Type B pancreatic cell (in vitro differentiated cells): ENCODE measurements at regions not wholly inside any gene's neighbourhood (a gene's known extent, or its start where the extent isn't known, plus 50 kb on each side); places are given as distances from the start of the nearest gene placed in this dataset.
"Not testable (repeated sequence)": the region's sequence is repeated elsewhere in the genome, so short reads cannot be mapped to it uniquely, and the experiment has no call there.

Experiments used
- DNase-seq: peaks from one replicate; pipeline ENCODE4 v3.0.0; 2021; ENCODE audit warnings: mixed read lengths; ENCODE audit not compliant: unreplicated experiment; ENCODE audit errors: extremely low spot score
- H3K27ac Mint-ChIP-seq: 2 replicates; pipeline ENCODE4 v1.8.0; 2021; ENCODE audit warnings: mild to moderate bottlenecking, mixed read lengths
- H3K27me3 Mint-ChIP-seq: 2 replicates; pipeline ENCODE4 v1.8.0; 2021; ENCODE audit warnings: mixed read lengths
- H3K36me3 Mint-ChIP-seq: 2 replicates; pipeline ENCODE4 v1.8.0; 2021; ENCODE audit warnings: mixed read lengths
- H3K4me1 Mint-ChIP-seq: one replicate; pipeline ENCODE4 v1.8.0; 2021; ENCODE audit warnings: mixed read lengths; ENCODE audit not compliant: unreplicated experiment
- H3K4me3 Mint-ChIP-seq: 2 replicates; pipeline ENCODE4 v1.8.0; 2021; ENCODE audit warnings: mild to moderate bottlenecking, mixed read lengths
- H3K9me3 Mint-ChIP-seq: 2 replicates; pipeline ENCODE4 v1.8.0; 2021; ENCODE audit warnings: mixed read lengths
- TF ChIP-seq, protein P1 (sequence below): fragments of 200-600 bp; sonication (generic); conservative IDR thresholded peaks from 2 replicates; pipeline ENCODE4 v1.5.0; 2021; ENCODE audit warnings: antibody characterized with exemption, mild to moderate bottlenecking

DNA sequence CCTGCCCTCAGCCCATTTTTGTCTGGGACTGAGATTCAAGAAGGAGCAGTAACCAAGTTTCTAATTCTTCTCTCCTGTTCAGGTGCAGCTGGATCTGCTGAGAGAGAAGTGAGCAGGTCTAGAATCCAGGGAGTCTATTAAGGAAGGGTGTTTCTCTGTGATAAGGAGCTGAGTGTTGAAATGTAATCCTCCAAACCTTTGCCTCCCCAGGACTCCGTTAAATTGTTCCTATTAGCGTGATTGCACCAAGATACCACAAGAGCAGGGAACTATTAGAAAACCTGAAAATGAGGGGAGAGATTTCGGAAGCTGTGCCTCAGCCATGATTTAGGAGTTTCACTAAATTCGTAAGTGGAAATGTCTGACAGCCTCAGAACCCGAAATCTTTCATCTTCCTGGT lies 192.6 kb downstream of the EBLN2 start:
- Mint-ChIP-seq H3K9me3 (no peaks in the 10 kb centered on the region), H3K36me3 (no peaks in the 10 kb centered on the region), H3K27ac (no peak overlapping the region), H3K4me1 (peaks cover 33% of the 10 kb centered on the region), H3K27me3 (peaks cover 5% of the 10 kb centered on the region), H3K4me3 (peak overlapping the region; percentile 20)
- TF ChIP-seq, protein P1, sequence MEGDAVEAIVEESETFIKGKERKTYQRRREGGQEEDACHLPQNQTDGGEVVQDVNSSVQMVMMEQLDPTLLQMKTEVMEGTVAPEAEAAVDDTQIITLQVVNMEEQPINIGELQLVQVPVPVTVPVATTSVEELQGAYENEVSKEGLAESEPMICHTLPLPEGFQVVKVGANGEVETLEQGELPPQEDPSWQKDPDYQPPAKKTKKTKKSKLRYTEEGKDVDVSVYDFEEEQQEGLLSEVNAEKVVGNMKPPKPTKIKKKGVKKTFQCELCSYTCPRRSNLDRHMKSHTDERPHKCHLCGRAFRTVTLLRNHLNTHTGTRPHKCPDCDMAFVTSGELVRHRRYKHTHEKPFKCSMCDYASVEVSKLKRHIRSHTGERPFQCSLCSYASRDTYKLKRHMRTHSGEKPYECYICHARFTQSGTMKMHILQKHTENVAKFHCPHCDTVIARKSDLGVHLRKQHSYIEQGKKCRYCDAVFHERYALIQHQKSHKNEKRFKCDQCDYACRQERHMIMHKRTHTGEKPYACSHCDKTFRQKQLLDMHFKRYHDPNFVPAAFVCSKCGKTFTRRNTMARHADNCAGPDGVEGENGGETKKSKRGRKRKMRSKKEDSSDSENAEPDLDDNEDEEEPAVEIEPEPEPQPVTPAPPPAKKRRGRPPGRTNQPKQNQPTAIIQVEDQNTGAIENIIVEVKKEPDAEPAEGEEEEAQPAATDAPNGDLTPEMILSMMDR, result no peak
- DNase-seq, result no peak

DNA sequence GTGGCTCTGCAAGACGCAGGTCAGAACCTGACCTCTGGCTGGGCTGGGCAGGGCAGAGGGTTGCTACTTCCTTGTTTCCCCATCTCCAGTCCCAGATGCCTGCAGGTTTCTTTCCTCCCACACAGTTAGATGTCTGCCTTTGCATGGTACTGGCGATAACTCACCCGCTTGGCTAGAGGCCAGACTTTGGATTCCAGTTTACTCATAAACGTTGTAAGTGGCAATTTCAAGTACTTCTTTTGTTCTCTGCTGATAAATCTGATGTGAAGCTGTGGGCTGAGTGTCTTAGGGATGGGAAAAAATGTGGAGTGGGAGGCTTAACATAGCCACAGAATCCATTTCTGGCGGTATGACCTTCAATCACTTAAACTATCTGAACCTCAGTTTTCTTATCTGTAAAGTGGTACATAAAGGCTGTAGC lies 194.2 kb downstream of the EBLN2 start:
- H3K36me3 Mint-ChIP-seq, result no peaks in the 10 kb centered on the region
- H3K4me3 Mint-ChIP-seq, result no peak overlapping the region
- H3K9me3 Mint-ChIP-seq, result no peaks in the 10 kb centered on the region
- H3K4me1 Mint-ChIP-seq, result peaks cover 42% of the 10 kb centered on the region
- no peak overlapping the region for H3K27ac Mint-ChIP-seq
- H3K27me3 Mint-ChIP-seq, result peaks cover 11% of the 10 kb centered on the region
- DNase-seq, result no peak
- TF ChIP-seq, protein P1, result no peak

DNA sequence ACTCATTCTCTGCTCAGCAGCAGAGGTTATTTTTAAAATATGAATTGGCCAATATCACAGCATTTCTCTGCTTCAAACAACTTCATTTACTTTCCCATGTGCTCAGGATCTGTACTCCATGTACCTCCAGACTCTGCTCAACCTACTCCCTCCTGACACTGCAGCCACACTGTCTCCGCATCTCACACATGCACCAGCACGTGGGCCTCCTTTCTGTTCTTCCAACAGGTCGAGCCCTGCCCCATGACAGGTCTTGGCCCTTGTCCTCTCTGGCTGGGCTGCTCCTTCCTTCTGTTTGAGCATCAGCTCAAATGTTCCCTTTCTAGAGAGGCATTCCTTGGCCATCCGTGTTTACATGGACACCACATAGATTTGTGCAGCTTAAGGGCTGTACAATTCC lies 195.7 kb downstream of the EBLN2 start:
- H3K9me3 Mint-ChIP-seq, result no peaks in the 10 kb centered on the region
- peaks cover 44% of the 10 kb centered on the region for H3K4me1 Mint-ChIP-seq
- H3K36me3 Mint-ChIP-seq, result no peaks in the 10 kb centered on the region
- no peak overlapping the region for H3K27ac Mint-ChIP-seq
- H3K27me3 Mint-ChIP-seq, result peaks cover 17% of the 10 kb centered on the region
- H3K4me3 Mint-ChIP-seq, result no peak overlapping the region
- TF ChIP-seq, protein P1, result no peak
- DNase-seq, result no peak

DNA sequence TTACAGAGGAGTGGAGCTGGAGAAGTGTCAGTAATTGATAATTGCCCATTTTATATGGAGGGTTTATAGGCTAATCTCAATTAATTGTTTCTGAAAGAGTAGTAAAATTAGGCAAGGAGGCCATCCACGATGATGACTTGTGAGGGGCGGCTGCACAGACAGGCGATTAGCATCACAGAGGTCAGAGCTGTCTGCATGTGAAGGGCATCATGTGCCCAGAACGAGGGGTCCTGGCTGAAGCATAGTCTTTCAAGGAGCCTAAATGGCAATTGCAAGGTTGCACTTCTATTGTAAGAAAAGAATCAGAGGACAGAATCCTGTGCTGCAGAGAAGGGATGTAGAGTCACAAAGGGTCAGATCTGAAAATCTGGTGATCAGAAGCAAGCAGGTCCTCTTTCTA lies 196.6 kb downstream of the EBLN2 start:
- Mint-ChIP-seq H3K4me3 (no peak overlapping the region), H3K4me1 (peaks cover 44% of the 10 kb centered on the region)

DNA sequence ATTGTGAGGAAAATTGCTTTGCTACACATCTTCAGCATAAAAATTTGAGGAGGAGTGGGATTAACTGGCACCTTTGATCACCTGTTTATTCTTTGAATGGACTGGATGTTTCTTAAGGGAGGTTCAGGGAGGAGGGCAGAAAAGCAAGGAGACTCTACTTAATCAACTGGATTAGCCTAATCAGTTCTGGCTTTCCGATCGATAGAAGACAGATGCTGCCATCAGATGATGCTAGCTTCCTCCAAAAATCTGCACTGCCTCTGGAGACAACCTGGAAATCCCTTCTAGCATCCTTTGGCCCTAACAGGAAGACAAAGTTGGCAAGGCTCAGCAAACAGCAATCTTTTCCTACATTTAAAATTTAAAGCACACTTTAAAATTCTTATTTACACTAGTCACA lies 197.8 kb downstream of the EBLN2 start:
- H3K4me3 Mint-ChIP-seq, result no peak overlapping the region
- TF ChIP-seq, protein P1, result no peak
- H3K4me1 Mint-ChIP-seq, result peaks cover 35% of the 10 kb centered on the region

More for the DNA sequence above, 196.6 kb downstream of the EBLN2 start:
- Mint-ChIP-seq H3K27ac (no peak overlapping the region), H3K9me3 (no peaks in the 10 kb centered on the region), H3K27me3 (peaks cover 17% of the 10 kb centered on the region), H3K36me3 (no peaks in the 10 kb centered on the region)
- TF ChIP-seq, protein P1, result no peak
- no peak for DNase-seq

DNA sequence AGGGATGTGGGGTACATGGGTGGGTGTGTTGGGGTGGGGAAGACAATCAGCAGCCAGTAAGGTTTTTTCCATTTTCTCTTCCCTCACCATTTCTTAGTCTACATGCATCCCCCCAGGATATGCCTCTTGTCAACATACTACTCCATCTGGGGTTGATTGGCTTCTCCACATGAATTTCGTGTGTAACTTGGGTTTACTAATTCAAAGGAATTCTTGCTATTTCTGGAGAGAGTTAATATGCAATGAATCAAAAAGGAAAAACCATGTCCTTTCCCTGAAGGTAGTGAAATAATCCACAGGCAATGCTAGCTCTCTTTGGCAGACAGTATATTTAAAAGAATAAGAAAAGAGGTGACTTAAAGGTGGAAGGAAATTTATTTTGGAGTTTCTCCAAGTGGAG lies 198.4 kb downstream of the EBLN2 start:
- H3K36me3 Mint-ChIP-seq, result no peaks in the 10 kb centered on the region
- H3K27me3 Mint-ChIP-seq, result peaks cover 13% of the 10 kb centered on the region
- no peaks in the 10 kb centered on the region for H3K9me3 Mint-ChIP-seq
- no peak overlapping the region for H3K4me3 Mint-ChIP-seq
- H3K27ac Mint-ChIP-seq, result no peak overlapping the region
- peaks cover 29% of the 10 kb centered on the region for H3K4me1 Mint-ChIP-seq
- no peak for DNase-seq
- TF ChIP-seq, protein P1, result no peak

More for the DNA sequence above, 197.8 kb downstream of the EBLN2 start:
- no peaks in the 10 kb centered on the region for H3K9me3 Mint-ChIP-seq
- peaks cover 12% of the 10 kb centered on the region for H3K27me3 Mint-ChIP-seq
- DNase-seq, result no peak
- H3K36me3 Mint-ChIP-seq, result no peaks in the 10 kb centered on the region
- H3K27ac Mint-ChIP-seq, result no peak overlapping the region

DNA sequence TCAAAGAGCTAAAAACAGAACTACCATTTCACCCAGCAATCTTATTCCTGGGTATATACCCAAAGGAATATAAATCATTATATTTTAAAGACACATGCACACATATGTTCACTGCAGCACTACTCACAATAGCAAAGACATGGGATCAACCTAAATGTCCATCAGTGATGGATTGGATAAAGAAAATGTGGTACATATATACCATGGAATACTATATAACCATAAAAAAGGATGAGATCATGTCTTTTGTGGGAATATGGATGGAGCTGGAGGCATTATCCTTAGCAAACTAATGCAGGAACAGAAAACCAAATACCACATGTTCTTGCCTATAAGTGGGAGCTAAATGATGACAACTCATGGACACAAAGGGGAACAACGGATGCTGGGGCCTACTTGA lies 205.1 kb downstream of the EBLN2 start:
- H3K27ac Mint-ChIP-seq, DNase-seq, H3K36me3 Mint-ChIP-seq, H3K9me3 Mint-ChIP-seq, H3K4me3 Mint-ChIP-seq, H3K27me3 Mint-ChIP-seq, H3K4me1 Mint-ChIP-seq: not testable (repeated sequence)

DNA sequence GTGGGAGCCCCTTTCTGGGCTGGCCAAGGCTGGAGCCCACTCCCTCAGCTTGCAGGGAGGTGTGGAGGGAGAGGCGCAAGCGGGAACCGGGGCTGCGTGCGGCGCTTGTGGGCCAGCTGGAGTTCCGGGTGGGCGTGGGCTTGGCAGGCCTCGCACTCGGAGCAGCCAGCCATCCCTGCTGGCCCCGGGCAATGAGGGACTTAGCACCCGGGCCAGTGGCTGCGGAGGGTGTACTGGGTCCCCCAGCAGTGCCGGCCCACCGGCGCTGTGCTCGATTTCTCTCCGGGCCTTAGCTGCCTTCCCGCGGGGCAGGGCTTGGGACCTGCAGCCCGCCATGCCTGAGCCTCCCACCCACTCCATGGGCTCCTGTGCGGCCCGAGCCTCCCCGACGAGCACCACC lies 207.7 kb downstream of the EBLN2 start:
- not testable (repeated sequence) for H3K4me1 Mint-ChIP-seq, H3K36me3 Mint-ChIP-seq, H3K27me3 Mint-ChIP-seq, DNase-seq, H3K9me3 Mint-ChIP-seq, H3K4me3 Mint-ChIP-seq, H3K27ac Mint-ChIP-seq
